ENCODE measurements at regions not wholly inside any gene's neighbourhood (a gene's known extent, or its start where the extent isn't known, plus 50 kb on each side); places are given as distances from the start of the nearest gene placed in this dataset.

DNA sequence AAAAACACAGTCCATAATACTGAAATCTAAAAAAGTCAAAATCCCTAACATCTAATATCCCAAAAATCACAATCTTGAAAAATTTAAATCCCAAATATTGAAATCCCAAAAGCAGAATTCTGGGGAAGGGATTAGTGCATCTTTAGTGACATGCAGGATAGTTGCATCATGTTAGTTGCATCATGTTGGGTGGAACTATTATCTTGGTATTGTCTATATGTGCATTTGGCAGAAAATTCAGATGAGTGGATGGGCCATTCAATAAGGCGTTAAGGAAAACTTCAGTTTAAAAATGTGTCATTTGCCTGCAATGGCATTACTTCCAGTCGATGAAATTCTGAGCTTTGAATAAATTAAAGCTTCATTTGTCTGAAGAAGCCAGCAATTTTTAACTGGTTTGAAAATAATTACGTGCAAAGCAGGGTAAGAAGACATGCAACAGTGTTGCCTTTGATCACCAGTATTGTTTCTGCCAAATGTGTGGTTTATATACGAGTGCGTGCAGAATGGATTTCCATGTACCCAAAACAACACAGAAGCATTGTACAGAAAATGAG lies 221.4 kb upstream of the NFE2L3 start:
- DNase-seq, result no peak

DNA sequence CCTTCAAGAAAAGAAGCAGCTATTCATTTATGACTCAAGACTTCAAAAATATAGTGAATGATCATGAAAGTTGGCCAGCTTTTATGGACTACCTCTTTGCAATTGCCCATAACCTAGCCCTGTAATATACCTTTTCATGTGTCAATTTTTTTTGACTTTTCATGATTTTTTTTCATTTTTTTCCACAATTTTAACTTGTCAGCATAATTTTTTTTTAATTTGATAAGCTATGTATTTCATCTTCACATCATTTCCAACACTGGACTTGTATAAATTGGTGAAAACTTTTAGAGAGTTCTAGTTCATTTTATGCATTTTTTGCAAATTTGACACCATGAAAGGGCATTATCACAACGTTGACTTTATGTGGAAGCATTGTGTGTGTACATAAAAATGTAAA lies 220.8 kb upstream of the NFE2L3 start:
- no peak for DNase-seq

DNA sequence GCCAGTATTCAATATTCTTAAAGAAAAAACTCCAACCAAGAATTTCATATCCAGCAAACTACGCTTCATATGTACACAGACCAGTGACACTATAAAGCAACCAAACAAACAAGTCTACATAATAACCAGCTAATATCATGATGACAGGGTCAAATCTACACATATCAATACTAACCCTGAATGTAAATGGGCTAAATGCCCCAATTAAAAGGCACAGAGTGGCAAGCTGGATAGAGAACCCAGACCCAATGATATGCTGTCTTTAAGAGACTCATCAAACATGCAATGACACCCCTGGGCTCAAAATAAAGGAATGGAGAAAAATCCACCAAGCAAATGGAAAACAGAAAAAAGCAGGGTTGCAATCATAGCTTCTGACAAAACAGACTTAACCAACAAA lies 218.1 kb upstream of the NFE2L3 start:
- no peak for DNase-seq

DNA sequence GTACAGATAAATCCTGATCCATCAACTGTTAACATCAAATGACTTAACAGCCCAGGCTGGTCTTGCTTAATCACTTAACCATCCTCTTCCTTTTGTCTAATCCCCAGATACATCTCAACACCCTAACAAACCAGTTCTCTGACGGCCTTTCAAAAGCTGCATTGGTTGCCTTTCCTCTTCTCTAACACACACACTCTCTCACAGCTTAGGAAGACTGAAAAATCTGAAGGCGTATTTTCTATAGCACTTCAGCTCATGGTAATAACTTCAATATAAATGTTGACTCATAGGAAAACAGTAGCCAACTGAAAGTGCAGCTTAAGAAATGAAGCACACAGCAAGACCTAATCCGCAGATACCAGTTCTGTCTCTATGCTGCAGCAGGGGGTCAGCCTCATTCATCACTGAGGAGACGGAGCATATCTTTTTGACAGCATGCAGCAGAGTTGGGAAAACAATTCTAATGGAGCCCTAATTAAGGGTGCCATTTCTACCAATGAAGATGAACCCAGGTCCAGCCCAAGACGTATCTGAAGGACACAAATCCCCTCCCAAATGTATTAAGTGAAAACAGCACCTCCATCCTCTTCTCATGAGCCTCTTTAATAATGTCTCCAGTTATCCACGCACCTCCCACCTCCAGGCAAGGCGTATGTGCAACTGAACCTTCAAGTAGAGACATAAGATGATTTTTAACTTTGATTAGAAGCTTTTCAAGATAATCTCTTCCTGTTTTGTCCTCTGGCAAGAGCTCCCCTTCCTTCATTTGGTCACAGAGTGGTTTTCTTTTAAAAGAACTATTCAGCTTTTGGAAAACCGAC lies 211.7 kb upstream of the NFE2L3 start:
- no peak for DNase-seq

DNA sequence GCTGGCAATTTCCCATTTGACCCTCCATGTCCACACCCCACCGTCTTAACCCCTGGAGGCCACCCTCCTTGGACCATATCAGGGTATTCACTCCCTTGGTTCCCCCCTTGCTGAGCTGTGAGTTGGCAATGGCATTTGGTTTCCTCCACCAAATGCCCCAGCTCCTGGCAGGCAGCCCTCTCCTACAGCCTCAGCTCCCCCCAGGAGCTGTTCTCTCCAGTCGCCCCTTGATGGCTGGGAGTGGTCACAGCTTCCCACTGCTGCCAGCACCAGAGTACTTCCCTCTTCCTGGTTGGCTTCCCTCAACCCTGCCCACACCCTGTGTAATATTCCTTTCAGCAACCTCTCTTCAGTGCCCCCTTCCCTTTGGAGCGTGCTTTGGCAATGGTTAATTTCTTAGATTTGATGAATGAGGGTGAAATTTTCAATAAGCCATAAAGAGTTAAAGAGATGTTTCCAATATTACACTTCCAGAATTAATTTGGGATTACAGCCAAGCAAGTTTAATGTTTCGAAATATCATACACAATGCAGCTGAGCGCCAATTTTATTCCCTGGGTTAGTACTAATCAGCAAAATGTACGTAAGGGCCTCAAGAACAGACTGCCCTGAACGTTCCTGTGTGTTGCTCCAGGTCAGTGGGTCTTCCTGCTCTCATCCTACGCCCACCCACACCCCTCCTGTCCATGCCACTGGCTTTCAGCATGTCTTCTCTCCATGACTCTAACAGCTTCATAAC lies 207.1 kb upstream of the NFE2L3 start:
- no peak for DNase-seq

DNA sequence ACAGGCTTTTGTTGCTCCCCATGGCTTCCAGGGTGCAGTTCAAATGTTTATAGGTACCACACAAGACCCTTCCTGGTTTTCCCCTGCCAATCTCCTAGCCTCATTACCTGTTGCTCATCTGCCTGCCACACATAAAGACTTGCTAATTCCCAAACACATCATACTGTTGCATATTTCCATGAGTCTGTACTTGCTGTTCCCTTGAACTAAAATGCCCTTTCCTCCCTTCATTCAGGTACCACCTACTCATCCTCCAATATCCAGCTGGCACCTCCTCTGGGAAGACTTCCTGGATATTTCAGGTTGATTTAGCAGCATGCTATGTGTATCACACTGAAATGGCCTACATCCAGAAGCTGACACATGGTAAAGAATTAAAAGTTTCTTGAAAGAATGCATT lies 206.4 kb upstream of the NFE2L3 start:
- no peak for DNase-seq

DNA sequence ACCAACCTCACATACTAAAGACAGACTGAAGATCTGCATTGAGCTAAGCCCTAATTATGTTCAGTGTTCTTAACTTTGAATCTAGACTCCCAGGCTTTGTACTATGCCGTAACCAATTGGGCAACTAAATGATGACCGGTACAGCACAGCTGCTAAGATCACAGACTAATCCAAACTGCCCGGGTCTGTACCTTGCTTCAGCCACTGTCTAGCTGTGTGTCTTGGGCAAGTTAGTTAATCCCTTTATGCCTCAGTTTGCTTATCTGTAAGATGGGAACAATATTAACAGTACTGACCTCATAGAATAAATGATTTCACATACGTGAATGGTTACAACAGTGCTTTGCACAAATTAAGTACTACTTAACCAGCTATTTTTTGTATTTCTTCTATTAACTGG lies 205.8 kb upstream of the NFE2L3 start:
- DNase-seq, result no peak

DNA sequence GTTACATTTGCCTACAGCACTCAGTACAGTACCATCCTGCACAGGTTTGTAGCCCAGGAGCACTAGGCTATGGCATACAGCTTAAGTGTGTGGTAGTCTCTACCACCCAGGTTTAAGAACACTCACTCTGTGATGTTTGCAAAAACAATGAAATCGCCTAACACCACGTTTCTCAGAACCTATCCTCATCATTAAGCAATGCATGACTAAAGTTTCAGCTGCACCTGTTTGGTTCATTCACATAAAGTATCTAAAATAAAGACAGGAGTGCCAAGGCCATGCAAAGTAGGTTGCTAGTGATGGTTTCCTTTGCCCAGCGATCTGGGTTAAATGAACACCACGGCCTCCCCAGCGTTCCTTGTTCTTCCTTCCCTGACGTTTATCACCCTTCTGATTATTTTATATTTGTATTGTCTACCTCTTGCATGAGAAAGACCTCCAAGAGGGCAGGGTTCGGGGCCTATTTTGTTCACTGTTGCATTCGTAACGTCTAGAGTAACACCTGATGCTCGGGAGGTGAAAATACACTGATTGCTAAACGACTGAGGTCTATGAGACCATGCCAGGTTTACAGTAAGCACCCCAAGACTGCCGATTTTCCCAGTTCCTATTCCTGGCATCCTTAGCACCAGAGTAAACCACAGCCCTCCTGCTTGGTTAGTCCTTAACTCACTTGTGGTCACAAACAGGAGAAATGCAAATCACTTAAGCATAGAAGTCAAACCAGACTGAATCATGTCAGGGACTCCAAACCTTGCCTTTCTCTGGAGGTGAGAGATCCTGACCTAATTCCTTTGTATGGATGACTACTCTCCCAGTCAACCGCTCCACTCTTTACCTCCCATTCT lies 204.1 kb upstream of the NFE2L3 start:
- DNase-seq, result no peak

DNA sequence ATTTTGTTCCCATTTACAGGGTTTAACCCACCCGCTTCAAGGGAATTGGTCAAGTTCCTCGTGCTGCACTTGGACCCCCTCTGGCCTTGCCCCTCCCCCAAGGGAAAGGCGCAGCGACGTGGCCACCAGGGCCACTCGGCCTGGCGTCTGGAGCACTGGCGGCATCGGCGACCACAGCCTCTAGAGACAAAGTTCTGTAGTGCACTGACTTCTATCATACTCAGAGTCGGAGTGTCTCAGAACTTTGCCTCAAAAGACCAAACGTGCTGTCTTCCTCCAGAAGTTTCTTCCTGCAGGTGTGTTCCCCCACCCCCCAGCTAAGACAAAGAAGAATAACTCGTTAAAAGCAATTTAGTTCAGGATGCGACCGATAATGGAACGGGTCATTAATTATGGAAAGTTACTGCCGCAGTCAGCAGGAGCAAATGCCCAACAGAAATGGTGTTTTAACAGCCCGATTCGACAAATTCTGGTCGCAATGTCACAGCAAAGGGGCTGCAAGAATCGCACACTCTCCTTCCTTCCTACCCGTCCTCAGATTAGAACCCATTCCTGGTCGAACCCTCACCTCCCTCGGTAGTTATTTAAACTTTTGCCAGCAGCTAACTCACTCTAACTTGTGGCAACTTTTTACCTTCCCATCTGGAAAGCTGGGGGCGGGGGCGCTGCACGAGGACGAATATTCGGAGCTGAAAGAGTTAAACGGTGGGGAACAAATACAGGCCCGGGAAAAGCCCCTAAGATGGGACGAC lies 202.1 kb upstream of the NFE2L3 start:
- no peak for DNase-seq

DNA sequence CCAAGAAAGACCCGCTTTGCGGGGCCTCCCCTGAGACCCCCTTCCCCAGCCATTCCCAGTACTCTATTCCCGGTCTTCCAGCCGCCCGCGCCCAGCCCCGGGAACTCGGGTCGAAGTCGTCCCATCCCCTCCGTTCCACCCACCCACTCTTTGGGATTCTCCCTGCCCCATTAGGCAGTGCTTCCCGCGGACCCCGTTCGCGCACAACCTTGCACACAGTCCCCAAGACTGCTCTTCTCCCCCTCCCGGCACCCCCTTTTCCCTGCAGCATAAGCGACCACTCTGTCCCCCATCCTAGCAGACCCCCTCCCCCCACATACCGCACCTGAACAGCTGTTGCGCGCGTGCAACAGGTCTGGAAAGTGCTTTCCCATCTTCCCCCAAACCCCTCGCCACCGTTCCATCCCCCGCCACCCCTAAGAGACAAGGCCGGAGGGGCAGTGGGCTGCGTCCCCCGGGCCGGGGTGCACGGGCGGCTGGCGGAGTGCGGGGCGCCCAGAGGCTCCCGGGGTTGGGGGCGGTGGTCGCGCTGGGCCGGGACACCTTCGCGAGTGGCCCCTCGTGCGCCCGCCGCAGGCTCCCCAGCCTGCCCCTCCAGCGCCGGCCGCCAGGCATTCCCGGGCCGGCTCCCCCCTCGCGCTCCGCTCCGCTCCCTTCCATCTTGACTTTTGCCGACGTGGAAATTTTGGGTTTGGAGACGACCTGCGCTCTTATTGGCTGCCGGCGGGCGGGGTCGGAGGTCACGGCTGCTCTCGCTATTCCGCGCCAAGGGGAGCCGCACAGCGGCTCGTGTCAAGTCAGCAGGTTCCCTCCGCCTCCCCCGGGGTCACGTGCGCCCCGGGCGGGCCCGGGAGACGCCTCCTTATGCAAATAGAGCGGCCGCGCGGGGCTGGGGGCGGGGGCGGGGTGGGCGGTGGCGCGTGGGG lies 201.2 kb upstream of the NFE2L3 start:
- DNase-seq, result peak; percentile 93

DNA sequence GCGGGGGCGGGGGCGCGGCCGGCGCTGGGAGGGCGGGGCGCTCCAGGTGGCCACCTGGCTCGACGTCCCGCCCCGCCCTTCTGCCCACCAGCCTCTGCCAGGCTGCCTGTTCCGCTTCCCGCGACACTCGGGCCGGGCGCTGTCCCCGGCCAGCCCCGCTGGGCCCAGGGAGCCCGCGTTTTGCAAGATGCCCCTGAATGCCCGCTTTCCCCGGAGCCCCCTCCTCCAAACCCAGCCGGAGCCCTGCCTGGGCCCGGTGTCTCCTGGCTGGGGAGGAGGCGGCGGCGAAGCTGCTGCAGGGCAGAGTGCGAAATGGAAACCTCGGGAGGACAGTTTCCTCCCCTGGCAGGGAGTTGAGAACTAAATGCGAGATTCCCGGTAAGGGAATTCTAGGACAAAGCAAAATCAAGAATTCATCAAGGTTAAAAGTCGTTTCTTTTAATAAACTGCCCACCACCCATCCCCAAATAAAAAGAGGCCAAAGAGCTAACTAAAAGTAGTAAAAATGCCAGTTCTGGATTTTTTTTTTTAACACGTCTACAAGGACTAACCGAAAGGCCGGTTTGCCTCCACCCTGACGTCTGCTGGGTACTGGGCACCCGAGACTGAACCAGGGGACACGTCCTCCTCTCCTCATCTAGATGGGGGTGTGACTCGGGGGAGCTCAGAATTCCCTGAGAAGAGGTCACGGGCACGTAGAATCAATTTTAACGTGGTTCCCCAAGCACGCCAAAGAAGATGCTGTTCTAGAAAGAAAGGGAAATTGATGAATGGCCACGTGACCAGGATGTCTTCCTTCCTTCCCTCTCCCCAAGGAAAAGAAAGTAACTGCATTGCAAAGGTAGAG lies 200.4 kb upstream of the NFE2L3 start:
- no peak for DNase-seq

DNA sequence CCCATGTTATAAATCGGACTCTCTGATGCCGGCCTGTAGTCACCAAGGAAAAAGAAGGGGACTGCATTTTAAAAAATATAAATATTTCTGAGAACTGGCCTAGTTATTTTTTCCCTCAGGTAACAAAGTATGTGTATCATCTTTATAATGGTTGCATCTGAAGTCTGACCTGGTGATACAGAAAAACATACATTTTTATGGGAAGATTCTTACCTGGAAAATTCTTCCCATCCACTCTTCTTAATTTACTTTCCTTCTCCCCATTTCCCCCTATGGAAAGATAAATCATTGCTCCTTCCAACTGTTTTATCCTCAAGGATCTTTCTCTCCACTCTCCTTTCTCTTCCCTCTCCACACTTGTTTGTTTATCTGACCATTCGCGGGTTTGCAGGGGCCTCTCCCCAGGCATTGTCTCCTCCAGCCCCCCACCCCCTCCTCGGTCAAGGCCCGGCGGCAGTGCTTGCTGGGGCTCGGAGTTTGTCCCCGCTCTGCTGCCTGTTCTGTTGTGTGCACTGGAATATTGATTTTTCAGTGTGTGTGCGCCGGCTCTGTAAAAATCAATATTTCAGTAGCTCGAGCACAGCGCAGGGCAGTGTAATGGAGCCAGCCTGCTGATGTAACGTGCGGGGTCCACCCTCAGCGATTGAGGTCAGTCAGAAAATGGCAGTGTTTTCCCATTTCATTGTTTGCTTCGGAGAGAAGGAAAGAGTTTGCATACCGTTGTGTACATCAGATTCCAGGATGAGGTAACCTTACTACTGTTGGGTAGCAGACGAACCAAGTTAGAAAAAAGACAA lies 199.5 kb upstream of the NFE2L3 start:
- no peak for DNase-seq

DNA sequence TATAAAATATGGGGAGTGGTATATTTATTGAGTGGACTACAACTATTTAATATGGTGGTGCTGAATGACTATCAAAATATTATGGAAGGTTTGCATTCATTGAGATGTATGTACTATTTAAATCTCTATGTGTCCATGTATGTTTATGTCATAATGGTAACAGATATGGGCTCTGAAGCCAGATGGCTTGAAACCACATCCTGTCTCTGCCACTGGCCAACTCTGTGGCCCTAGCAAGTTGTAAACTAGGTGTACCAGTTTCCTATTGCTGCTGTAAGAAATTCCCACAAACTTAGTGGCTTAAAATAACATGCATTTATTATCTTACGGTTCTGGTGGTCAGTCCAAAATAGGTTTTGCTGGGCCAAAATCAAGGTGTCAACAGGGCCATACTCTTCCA lies 198.1 kb upstream of the NFE2L3 start:
- DNase-seq, result no peak

DNA sequence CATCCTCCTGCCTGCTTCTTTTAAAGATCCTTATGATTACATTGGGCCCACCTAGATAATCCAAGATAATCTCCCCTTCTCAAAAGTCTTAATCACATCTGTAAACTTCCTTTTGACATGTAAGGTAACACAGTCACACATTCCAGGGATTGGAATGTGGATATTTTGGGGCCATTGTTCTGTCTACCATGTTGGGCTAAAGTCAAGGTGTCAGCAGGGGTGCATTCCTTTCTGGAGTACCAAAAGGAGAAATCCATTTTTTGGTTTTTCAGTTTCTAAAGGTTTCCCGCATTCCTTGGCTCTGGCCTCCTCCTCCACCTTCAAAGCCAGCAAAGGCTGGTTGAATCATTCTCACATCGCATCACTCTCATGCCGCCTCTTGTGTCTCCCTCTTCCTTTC lies 197.6 kb upstream of the NFE2L3 start:
- DNase-seq, result no peak

DNA sequence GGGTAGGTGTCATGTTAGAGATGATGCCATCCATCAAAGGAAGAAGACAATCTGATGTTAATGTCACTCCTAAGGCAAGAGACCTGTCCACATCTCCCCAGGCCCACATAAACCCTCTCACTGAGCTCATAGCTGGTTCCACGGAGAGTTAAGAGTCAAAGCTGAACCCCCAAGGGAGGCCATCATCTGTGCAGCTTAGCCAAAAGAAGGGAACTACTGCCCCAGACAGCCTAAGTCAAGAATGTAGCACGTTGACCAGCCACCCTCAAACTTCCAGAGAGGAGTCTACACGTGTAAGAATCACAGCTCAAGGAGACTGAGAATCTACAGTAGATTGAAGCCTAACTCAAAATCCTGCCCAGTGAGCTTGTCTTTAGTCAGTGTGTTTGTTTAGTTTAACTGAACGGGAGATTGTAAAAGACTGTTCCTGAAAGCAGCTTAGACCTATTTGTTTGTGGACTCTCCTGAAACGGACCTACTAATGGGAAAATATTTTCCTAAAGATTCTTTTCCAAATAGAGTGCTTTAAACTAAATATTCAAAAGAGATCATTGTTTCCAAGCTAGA lies 192.7 kb upstream of the NFE2L3 start:
- DNase-seq, result no peak

DNA sequence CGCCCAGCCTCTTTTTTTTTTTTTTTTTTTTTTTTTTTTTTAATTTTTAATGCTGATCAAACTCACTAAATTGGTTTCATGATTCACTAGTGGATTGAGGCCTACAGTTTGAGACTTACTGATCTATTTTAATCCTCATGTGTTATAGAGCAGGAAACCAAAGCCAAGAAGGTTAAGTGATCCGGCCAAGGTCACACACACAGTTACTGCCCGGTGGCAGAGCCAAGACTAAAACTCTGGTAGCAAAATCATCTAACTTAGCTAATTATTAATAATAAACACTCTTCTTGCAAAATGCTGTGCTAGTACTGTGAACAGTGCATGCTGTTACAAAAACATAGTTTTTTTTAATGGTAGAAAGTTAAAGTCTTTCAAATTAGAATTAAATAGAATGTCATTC lies 188.3 kb upstream of the NFE2L3 start:
- DNase-seq, result no peak

DNA sequence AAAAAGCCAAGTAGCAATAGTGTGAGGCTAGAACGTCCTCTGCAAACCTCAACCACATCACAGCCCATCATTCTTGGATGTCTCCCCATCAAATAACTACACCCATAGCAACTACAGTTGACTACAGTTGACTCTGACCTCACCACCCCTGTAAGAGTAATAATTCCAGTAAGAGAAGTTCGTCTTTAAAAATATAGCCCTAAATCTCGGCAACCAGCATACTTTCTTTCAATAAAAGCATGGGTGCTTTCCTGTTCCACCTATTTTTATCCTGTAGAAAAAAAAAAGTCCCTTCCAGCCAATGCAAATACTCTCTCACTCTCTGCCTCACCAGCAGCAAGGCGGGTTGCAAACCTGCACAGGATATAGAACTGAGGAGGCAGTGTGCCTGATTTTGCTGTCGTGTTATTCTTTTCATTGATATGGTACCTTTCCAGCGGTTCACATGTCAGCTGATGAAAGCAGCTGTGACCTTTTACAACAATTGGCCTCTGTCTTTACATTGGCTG lies 187.5 kb upstream of the NFE2L3 start:
- no peak for DNase-seq

DNA sequence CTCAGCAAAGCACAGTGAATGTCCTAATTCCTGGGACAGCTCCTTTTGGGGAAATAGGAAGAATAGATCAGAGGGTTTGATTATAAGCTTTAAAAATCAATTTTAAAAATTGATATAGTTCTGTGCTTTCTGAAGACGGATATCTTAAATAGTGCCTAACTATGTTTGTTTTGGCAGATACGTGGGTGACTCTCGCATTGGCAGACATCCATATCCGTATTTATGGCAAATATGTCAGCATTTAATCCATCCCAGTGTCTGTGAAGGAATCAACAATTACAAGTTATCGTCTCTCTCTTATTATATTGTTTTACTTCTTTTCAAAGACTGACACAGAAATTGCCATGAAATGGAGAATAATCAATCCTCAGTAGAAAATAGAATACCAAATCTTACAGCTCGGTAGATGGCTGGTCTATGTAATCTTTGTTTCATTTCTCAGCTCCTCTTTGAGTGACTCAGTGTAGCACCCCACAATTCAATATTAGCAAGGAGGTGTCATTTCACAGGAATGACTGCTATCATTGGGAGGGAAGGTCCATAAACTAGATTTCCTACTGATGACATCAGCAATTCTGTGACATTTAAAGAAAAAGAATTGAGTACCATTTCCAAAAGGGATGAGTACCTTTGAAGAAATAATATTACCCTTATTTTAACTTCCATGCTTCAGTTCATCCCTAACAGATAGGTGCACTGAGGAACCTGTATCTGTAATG lies 186.4 kb upstream of the NFE2L3 start:
- DNase-seq, result no peak

All from CD4-positive, alpha-beta T cell treated with Interleukin-10 for 1 hour (primary cell).